Stimulated activated CD4-positive, alpha-beta T cell treated with anti-CD3 and anti-CD28 coated beads, Interleukin-12 subunit alpha, Interleukin-12 subunit beta, amount 100 ng/mL, for 48 hours (primary cell): ENCODE measurements at regions not wholly inside any gene's neighbourhood (a gene's known extent, or its start where the extent isn't known, plus 50 kb on each side); places are given as distances from the start of the nearest gene placed in this dataset.
"Not testable (repeated sequence)": the region's sequence is repeated elsewhere in the genome, so short reads cannot be mapped to it uniquely, and the experiment has no call there.

Source experiments
- DNase-seq, 3 donors: peaks; one replicate each; pipeline ENCODE4 v3.0.0-alpha.2; 2020; ENCODE audit warnings: low read depth in 2 of 3, low spot score in 1 of 3

GRCh38 chr2:8234253-8234652 lies 447.6 kb upstream of the ID2 start:
- no peak for DNase-seq

- DNase-seq = no peak
Observed at GRCh38 chr2:8234757-8235374, 447.0 kb upstream of the ID2 start.

- no peak for DNase-seq
Observed at GRCh38 chr2:8235419-8235818, 446.4 kb upstream of the ID2 start.

GRCh38 chr2:8236391-8236790 lies 445.5 kb upstream of the ID2 start:
- DNase-seq = no peak

GRCh38 chr2:8238521-8239230 lies 443.2 kb upstream of the ID2 start:
- no peak for DNase-seq

- peak; percentile 14 to 27 (median 23) for DNase-seq
Observed at GRCh38 chr2:8239531-8240088, 442.2 kb upstream of the ID2 start.

- no peak for DNase-seq
Observed at GRCh38 chr2:8241317-8241716, 440.5 kb upstream of the ID2 start.

GRCh38 chr2:8242739-8243138 lies 439.1 kb upstream of the ID2 start:
- no peak for DNase-seq

GRCh38 chr2:8243748-8244400 lies 438.0 kb upstream of the ID2 start:
- DNase-seq = no peak

GRCh38 chr2:8244639-8245038 lies 437.2 kb upstream of the ID2 start:
- no peak for DNase-seq

- DNase-seq = no peak
Observed at GRCh38 chr2:8246137-8246536, 435.7 kb upstream of the ID2 start.

GRCh38 chr2:8247905-8248622 lies 433.8 kb upstream of the ID2 start:
- no peak for DNase-seq

- no peak for DNase-seq
Observed at GRCh38 chr2:8248623-8248957, 433.3 kb upstream of the ID2 start.

- no peak for DNase-seq
Observed at GRCh38 chr2:8249141-8249540, 432.7 kb upstream of the ID2 start.

- no peak for DNase-seq
Observed at GRCh38 chr2:8249769-8250168, 432.1 kb upstream of the ID2 start.

GRCh38 chr2:8250290-8250689 lies 431.6 kb upstream of the ID2 start:
- DNase-seq = not testable (repeated sequence)

GRCh38 chr2:8251291-8251690 lies 430.6 kb upstream of the ID2 start:
- no peak for DNase-seq

GRCh38 chr2:8251856-8252255 lies 430.0 kb upstream of the ID2 start:
- no peak for DNase-seq

GRCh38 chr2:8252997-8253694 lies 428.7 kb upstream of the ID2 start:
- no peak for DNase-seq

- DNase-seq = no peak
Observed at GRCh38 chr2:8253781-8254180, 428.1 kb upstream of the ID2 start.

- DNase-seq = not testable (repeated sequence)
Observed at GRCh38 chr2:8254214-8254613, 427.6 kb upstream of the ID2 start.
